ENCODE measurements at regions not wholly inside any gene's neighbourhood (a gene's known extent, or its start where the extent isn't known, plus 50 kb on each side); places are given as distances from the start of the nearest gene placed in this dataset.

DNA sequence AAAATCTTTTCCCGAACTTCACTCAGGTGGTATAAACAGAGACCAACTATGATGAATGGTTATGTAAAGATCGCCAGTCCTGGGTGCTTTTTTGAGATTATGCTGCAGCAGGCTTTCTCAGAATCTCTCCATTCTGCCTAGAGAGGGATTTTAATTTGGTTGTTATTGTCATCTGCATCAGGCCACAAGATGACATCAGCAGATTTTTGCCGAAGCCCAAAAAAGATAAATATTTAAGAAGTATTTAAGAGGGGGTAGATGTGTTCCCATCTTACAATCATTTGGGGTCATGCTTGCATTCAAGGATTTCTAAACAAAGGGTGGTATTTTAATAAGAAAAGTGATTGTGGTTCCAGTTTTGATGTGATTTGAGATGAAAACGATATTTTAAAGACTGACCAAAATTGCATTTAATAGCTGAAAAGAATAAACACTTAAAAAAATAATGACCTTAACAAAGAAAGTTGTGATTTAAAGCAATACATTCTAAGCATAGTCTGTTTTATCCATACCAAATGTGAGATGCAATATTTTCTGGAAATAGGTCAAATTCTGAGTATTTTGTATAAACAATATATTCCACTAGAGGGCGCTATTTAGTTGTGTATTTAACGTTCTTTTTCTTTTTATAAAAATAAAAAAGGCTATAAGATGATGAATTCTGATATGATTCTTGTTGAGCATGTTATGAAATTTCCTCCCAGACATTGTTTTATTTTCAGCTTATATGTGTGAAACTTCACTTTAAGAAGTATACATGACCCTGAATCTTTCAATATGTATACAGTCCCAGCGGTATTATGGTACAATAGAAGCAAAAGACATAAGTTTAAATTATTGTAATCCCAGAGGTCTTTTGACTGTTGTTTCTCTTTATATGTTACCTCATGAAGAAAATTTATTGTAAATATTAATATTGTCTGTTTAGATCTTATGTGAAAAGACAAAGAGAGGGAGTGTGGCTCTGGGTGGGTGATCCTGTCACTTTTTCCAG, 51.0 kb upstream of the ZFP64 start:
- no peak for DNase-seq

Measured in GOT3 (cell line).